ENCODE measurements at regions not wholly inside any gene's neighbourhood (a gene's known extent, or its start where the extent isn't known, plus 50 kb on each side); places are given as distances from the start of the nearest gene placed in this dataset.
A peak's percentile ranks its signal among the peaks of the same experiment; 100 is the strongest.

DNA sequence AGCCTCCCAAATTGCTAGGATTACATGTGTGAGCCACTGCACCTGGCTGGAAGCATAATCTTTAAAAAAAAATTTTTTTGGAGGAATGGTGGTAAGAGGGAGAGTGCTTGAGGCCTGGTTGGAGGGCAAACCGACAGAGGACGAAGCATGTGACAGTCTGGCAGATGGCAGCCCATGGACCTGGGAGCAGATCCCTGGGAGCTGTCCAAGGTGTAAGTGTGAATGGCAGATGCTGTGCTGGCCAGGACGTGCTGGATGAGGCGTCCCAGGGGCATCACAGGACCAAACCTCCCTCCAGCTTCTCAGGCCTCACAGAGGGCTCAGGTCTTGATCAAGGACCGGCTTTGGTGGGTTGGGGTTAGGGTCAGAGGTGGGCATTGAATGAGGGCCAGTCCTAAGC is 128.4 kb upstream of the NCOR2 start:
- BruUV-seq (replicated peaks) = no TSS peak

More for the DNA sequence above, 128.4 kb upstream of the NCOR2 start:
- Histone ChIP-seq H3K79me2 (ENCODE audit: control insufficient read depth, insufficient read depth, low read length) (no peaks in the 10 kb centered on the region), H4K20me1 (ENCODE audit: control insufficient read depth, insufficient read depth) (no peaks in the 10 kb centered on the region), H3K9ac (ENCODE audit: control insufficient read depth, insufficient read depth, low read length) (no peak overlapping the region), H2AFZ (ENCODE audit: control insufficient read depth, low read depth, low read length) (no peak overlapping the region), H3K4me3 (no peak overlapping the region), H3K27ac (ENCODE audit: control insufficient read depth, insufficient read depth) (no peak overlapping the region), H3K4me2 (ENCODE audit: control insufficient read depth, insufficient read depth) (no peak overlapping the region), H3K36me3 (ENCODE audit: control insufficient read depth in 2 of 2, insufficient read depth in 2 of 2, low read length in 1 of 2) (no peaks in the 10 kb centered on the region), H3K27me3 (replicated peaks in 1 of 2; ENCODE audit: control insufficient read depth in 2 of 2, insufficient read depth in 2 of 2, low read length in 1 of 2) (no peaks in the 10 kb centered on the region; a peak in 2 of 4 replicates), H3K4me1 (ENCODE audit: control insufficient read depth, insufficient read depth, low read length) (peaks cover 4% of the 10 kb centered on the region; the same call in 1 of the 2 replicates), H3K9me3 (replicated peaks; ENCODE audit: control insufficient read depth, insufficient read depth, low read length) (peaks cover 6% of the 10 kb centered on the region; the same call in 2 of the 3 replicates)
- 100% methylated on average over 3 of the region's 5 CpGs for WGBS (ENCODE audit: insufficient coverage, insufficient replicate concordance, low lambda C conversion rate, missing lambda C conversion rate)
- ATAC-seq (no peak), FAIRE-seq (no peak), DNase-seq (ENCODE audit: low read depth, low spot score) (no peak)
- intact Hi-C loops (cut with micrococcal nuclease; ENCODE audit: unreplicated experiment) = no loop called here
- SMC1A ChIA-PET (ENCODE audit: uncharacterized antibody, unreplicated experiment) = interaction anchor here (1.2 kb wide), 1 partner anchor 11 kb away, joined by 3 read pairs; no protein-coding TSS in a partner anchor
- in situ Hi-C loops (cut with MboI) = no loop called here
- CTCF ChIA-PET = no interaction called here
- TF ChIP-seq, protein P1, sequence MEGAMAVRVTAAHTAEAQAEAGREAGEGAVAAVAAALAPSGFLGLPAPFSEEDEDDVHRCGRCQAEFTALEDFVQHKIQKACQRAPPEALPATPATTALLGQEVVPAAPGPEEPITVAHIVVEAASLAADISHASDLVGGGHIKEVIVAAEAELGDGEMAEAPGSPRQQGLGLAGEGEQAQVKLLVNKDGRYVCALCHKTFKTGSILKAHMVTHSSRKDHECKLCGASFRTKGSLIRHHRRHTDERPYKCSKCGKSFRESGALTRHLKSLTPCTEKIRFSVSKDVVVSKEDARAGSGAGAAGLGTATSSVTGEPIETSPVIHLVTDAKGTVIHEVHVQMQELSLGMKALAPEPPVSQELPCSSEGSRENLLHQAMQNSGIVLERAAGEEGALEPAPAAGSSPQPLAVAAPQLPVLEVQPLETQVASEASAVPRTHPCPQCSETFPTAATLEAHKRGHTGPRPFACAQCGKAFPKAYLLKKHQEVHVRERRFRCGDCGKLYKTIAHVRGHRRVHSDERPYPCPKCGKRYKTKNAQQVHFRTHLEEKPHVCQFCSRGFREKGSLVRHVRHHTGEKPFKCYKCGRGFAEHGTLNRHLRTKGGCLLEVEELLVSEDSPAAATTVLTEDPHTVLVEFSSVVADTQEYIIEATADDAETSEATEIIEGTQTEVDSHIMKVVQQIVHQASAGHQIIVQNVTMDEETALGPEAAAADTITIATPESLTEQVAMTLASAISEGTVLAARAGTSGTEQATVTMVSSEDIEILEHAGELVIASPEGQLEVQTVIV (IDR thresholded peaks at IDR 0.05; ENCODE audit: borderline replicate concordance, partially characterized antibody) = no peak
- TF ChIP-seq, protein P2, sequence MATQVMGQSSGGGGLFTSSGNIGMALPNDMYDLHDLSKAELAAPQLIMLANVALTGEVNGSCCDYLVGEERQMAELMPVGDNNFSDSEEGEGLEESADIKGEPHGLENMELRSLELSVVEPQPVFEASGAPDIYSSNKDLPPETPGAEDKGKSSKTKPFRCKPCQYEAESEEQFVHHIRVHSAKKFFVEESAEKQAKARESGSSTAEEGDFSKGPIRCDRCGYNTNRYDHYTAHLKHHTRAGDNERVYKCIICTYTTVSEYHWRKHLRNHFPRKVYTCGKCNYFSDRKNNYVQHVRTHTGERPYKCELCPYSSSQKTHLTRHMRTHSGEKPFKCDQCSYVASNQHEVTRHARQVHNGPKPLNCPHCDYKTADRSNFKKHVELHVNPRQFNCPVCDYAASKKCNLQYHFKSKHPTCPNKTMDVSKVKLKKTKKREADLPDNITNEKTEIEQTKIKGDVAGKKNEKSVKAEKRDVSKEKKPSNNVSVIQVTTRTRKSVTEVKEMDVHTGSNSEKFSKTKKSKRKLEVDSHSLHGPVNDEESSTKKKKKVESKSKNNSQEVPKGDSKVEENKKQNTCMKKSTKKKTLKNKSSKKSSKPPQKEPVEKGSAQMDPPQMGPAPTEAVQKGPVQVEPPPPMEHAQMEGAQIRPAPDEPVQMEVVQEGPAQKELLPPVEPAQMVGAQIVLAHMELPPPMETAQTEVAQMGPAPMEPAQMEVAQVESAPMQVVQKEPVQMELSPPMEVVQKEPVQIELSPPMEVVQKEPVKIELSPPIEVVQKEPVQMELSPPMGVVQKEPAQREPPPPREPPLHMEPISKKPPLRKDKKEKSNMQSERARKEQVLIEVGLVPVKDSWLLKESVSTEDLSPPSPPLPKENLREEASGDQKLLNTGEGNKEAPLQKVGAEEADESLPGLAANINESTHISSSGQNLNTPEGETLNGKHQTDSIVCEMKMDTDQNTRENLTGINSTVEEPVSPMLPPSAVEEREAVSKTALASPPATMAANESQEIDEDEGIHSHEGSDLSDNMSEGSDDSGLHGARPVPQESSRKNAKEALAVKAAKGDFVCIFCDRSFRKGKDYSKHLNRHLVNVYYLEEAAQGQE (IDR thresholded peaks at IDR 0.05; ENCODE audit: low read depth, low read length) = peak; percentile 68; the same call in 1 of the 2 replicates
- RAD21 ChIA-PET (ENCODE audit: unreplicated experiment) = no interaction called here
- POLR2A ChIA-PET = no interaction called here
